Panc1 (cell line): ENCODE measurements at regions not wholly inside any gene's neighbourhood (a gene's known extent, or its start where the extent isn't known, plus 50 kb on each side); places are given as distances from the start of the nearest gene placed in this dataset.

ENCODE experiments used
- ATAC-seq: fragments of 200-7000 bp; cut with Tn5 transposase; 2 replicates; pipeline ENCODE4 v1.9.1; 2020; ENCODE audit warnings: mild to moderate bottlenecking, moderate library complexity
- BruUV-seq: library from RNA; stranded (reverse); fragments of 400-500 nt; replicated peaks from 2 replicates; lab custom pipeline; 2021; lab: Mats Ljungman, UMichigan
- CTCF ChIA-PET: fragments of 300-600 bp; sonication (Branson Sonifier 250); formaldehyde crosslinking; loops from one replicate; lab custom pipeline; 2022; ENCODE audit warnings: antibody characterized with exemption; lab: Charles Lee
- POLR2A ChIA-PET: fragments of 300-600 bp; sonication (Branson Sonifier 250); formaldehyde crosslinking; loops from one replicate; lab custom pipeline; 2022; ENCODE audit warnings: antibody characterized with exemption; lab: Charles Lee
- DNase-seq: peaks from one replicate; pipeline ENCODE4 v3.0.0-alpha.2; 2010; ENCODE audit warnings: low read depth, low spot score
- H3K27ac ChIP-seq: 2 replicates; pipeline ENCODE4 v1.5.1; 2011; ENCODE audit warnings: mild to moderate bottlenecking, low read length, inconsistent platforms
- H3K27me3 ChIP-seq: fragments of 200-500 bp; sonication (Bioruptor generic); 2 replicates; pipeline ENCODE4 v1.6.0; 2014; ENCODE audit warnings: low read length, inconsistent platforms; ENCODE audit not compliant: control insufficient read depth, insufficient read depth
- H3K36me3 ChIP-seq: fragments of 200-500 bp; sonication (Bioruptor generic); 2 replicates; pipeline ENCODE4 v1.5.1; 2014; ENCODE audit warnings: inconsistent platforms, mild to moderate bottlenecking, low read length, moderate library complexity; ENCODE audit not compliant: control insufficient read depth, insufficient read depth
- H3K4me1 ChIP-seq: 2 replicates; pipeline ENCODE4 v1.5.1; 2011; ENCODE audit warnings: inconsistent platforms, mild to moderate bottlenecking, low read length, moderate library complexity; ENCODE audit not compliant: control insufficient read depth, insufficient read depth
- H3K4me3 ChIP-seq, 2 experiments: 2 replicates each; pipeline ENCODE4 v1.5.1; 2011 to 2012; ENCODE audit warnings: low read depth in 2 of 2, low read length in 2 of 2, mild to moderate bottlenecking in 2 of 2, inconsistent platforms in 1 of 2, moderate library complexity in 1 of 2
- H3K9me3 ChIP-seq: fragments of 200-500 bp; sonication (Bioruptor generic); 2 replicates; pipeline ENCODE4 v1.5.1; 2014; ENCODE audit warnings: low read depth, mild to moderate bottlenecking, inconsistent platforms, low read length, moderate library complexity; ENCODE audit not compliant: control insufficient read depth, insufficient read depth
- POLR2AphosphoS5 ChIP-seq: IDR thresholded peaks from 2 replicates; pipeline ENCODE4 v1.6.1; 2012; ENCODE audit warnings: mild to moderate bottlenecking, low read depth, low read length, moderate library complexity
- SIN3A ChIP-seq: IDR thresholded peaks from 2 replicates; pipeline ENCODE4 v1.6.1; 2012; ENCODE audit warnings: low read depth, mild to moderate bottlenecking, low read length, moderate library complexity, borderline replicate concordance; ENCODE audit not compliant: insufficient read depth
- TCF7L2 ChIP-seq: IDR thresholded peaks from 2 replicates; pipeline ENCODE4 v1.6.1; 2011; ENCODE audit warnings: mild to moderate bottlenecking, low read depth, low read length, inconsistent platforms
- in situ Hi-C: cut with HindIII; loops from 2 replicates; pipeline ENCODE4 v1.10.0; 2016; ENCODE audit warnings: low sequenced_read_pairs, low pct_unique_long_range_greater_than_20kb
- intact Hi-C: fragments of 100-400 bp; cut with micrococcal nuclease; formaldehyde crosslinking; loops from one replicate; pipeline ENCODE4 v1.10.0; 2022; ENCODE audit not compliant: unreplicated experiment
- TF ChIP-seq, protein P1 (sequence below), 2 experiments: IDR thresholded peaks; 2 replicates each; pipeline ENCODE4 v1.6.1; 2011 to 2012; ENCODE audit warnings: low read depth in 2 of 2, control low read depth in 1 of 2, low read length in 1 of 2, mild to moderate bottlenecking in 1 of 2, moderate library complexity in 1 of 2; ENCODE audit not compliant: insufficient read depth in 1 of 2
- TF ChIP-seq, protein P2 (sequence below): fragments of 450-650 bp; IDR thresholded peaks from 2 replicates; pipeline ENCODE4 v1.5.1; 2017; ENCODE audit warnings: mild to moderate bottlenecking

DNA sequence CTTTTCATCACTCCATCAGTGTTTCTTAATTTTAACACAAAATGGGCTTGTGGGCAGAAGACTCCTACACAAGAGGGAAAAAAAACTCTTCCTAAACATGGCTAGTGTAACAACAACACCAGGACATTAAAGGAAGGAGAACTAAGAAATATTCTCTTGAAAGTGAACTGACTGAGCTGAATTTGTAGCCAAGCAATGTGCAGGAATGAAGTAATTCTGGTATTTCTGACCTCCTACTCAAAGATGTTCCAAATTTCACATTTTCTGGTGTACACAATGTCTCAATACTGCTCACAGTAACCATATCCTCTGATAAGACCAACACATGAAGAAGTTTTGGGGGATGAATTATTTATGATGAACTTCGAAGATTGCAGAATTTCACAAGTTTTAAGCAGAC lies 357.3 kb downstream of the DUSP6 start:
- no peaks in the 10 kb centered on the region for H3K9me3 ChIP-seq
- ChIA-PET CTCF (no interaction called here), POLR2A (no interaction called here)
- H3K27ac ChIP-seq = no peak overlapping the region
- DNase-seq (no peak), ATAC-seq (no peak)
- no peaks in the 10 kb centered on the region for H3K4me1 ChIP-seq
- TF ChIP-seq TCF7L2 (no peak), POLR2AphosphoS5 (no peak), SIN3A (no peak)
- TF ChIP-seq, protein P1, sequence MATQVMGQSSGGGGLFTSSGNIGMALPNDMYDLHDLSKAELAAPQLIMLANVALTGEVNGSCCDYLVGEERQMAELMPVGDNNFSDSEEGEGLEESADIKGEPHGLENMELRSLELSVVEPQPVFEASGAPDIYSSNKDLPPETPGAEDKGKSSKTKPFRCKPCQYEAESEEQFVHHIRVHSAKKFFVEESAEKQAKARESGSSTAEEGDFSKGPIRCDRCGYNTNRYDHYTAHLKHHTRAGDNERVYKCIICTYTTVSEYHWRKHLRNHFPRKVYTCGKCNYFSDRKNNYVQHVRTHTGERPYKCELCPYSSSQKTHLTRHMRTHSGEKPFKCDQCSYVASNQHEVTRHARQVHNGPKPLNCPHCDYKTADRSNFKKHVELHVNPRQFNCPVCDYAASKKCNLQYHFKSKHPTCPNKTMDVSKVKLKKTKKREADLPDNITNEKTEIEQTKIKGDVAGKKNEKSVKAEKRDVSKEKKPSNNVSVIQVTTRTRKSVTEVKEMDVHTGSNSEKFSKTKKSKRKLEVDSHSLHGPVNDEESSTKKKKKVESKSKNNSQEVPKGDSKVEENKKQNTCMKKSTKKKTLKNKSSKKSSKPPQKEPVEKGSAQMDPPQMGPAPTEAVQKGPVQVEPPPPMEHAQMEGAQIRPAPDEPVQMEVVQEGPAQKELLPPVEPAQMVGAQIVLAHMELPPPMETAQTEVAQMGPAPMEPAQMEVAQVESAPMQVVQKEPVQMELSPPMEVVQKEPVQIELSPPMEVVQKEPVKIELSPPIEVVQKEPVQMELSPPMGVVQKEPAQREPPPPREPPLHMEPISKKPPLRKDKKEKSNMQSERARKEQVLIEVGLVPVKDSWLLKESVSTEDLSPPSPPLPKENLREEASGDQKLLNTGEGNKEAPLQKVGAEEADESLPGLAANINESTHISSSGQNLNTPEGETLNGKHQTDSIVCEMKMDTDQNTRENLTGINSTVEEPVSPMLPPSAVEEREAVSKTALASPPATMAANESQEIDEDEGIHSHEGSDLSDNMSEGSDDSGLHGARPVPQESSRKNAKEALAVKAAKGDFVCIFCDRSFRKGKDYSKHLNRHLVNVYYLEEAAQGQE (IDR thresholded peaks at IDR 0.05; ENCODE audit: insufficient read depth in 1 of 2, low read depth in 2 of 2, low read length in 1 of 2) = no peak
- TF ChIP-seq, protein P2, sequence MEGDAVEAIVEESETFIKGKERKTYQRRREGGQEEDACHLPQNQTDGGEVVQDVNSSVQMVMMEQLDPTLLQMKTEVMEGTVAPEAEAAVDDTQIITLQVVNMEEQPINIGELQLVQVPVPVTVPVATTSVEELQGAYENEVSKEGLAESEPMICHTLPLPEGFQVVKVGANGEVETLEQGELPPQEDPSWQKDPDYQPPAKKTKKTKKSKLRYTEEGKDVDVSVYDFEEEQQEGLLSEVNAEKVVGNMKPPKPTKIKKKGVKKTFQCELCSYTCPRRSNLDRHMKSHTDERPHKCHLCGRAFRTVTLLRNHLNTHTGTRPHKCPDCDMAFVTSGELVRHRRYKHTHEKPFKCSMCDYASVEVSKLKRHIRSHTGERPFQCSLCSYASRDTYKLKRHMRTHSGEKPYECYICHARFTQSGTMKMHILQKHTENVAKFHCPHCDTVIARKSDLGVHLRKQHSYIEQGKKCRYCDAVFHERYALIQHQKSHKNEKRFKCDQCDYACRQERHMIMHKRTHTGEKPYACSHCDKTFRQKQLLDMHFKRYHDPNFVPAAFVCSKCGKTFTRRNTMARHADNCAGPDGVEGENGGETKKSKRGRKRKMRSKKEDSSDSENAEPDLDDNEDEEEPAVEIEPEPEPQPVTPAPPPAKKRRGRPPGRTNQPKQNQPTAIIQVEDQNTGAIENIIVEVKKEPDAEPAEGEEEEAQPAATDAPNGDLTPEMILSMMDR = no peak
- BruUV-seq = no TSS peak
- H3K4me3 ChIP-seq = no peak overlapping the region
- no peaks in the 10 kb centered on the region for H3K27me3 ChIP-seq
- intact Hi-C loops = loop anchor here (10.0 kb wide), 2 partner anchors 360 to 840 kb away; no protein-coding TSS in a partner anchor
- H3K36me3 ChIP-seq = no peaks in the 10 kb centered on the region
- in situ Hi-C loops = no loop called here

DNA sequence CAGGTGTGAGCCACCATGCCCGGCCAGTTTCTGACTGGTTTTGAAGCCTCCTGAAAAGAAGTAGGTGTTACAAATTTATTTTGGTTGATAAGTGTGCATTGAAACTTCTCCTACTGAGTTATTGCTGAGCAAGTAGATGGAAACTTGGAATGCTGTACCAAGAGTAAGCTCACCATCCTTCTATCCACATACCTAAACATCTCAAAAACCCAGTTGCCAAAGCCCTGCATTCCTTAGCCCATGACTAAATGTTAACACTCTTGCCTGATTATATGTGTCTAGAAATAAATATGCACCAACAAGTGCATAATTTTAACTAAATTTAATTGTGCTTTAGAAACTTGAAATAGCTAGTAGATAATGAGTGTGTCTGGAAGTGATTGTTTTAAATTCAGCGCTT lies 357.8 kb downstream of the DUSP6 start:
- Histone ChIP-seq H3K27ac (no peak overlapping the region), H3K36me3 (no peaks in the 10 kb centered on the region), H3K9me3 (no peaks in the 10 kb centered on the region), H3K27me3 (no peaks in the 10 kb centered on the region), H3K4me3 (no peak overlapping the region), H3K4me1 (no peaks in the 10 kb centered on the region)
- ChIA-PET POLR2A (no interaction called here), CTCF (interaction anchor here (1.0 kb wide), 1 partner anchor 414 kb away, joined by 8 read pairs; the partner anchor contains the start of gene KITLG)
- no peak for DNase-seq
- in situ Hi-C loops (no loop called here), intact Hi-C loops (loop anchor here (10.0 kb wide), 2 partner anchors 360 to 840 kb away; no protein-coding TSS in a partner anchor)
- BruUV-seq = no TSS peak
- ATAC-seq = no peak
- no peak for TF ChIP-seq TCF7L2

DNA sequence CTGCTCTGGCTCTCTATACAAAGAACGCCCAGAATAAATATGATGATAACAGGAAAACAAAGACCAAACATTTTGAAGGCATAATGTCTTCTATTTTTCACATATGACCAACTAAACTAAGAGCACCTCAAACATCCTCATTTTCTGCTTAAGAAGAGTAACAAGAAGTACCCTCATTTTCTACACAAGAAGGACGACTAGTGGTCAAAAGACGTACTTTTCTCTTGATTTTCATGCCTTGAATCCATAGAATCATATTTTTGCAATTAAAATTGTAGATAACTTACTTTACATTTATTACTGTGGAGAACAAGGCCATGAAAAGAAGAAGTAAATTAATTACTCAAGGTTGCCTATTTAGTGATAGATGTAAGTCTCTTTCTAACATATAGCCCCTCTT lies 358.6 kb downstream of the DUSP6 start:
- BruUV-seq = no TSS peak
- peak; percentile 15 for DNase-seq
- Histone ChIP-seq H3K27me3 (no peaks in the 10 kb centered on the region), H3K27ac (no peak overlapping the region), H3K4me3 (no peak overlapping the region), H3K36me3 (no peaks in the 10 kb centered on the region), H3K9me3 (no peaks in the 10 kb centered on the region), H3K4me1 (no peaks in the 10 kb centered on the region)
- no peak for ATAC-seq
- intact Hi-C loops (loop anchor here (10.0 kb wide), 2 partner anchors 359 to 839 kb away; no protein-coding TSS in a partner anchor), in situ Hi-C loops (no loop called here)
- ChIA-PET CTCF (interaction anchor here (1.0 kb wide), 1 partner anchor 413 kb away, joined by 8 read pairs; the partner anchor contains the start of gene KITLG), POLR2A (no interaction called here)
- TF ChIP-seq, protein P2 = peak; percentile 39; the same call in 1 of the 2 replicates
- TF ChIP-seq, protein P1 (IDR thresholded peaks at IDR 0.05; ENCODE audit: insufficient read depth in 1 of 2, low read depth in 2 of 2, low read length in 1 of 2) = no peak
- TF ChIP-seq TCF7L2 = no peak
